ENCODE measurements at regions not wholly inside any gene's neighbourhood (a gene's known extent, or its start where the extent isn't known, plus 50 kb on each side); places are given as distances from the start of the nearest gene placed in this dataset.

DNA sequence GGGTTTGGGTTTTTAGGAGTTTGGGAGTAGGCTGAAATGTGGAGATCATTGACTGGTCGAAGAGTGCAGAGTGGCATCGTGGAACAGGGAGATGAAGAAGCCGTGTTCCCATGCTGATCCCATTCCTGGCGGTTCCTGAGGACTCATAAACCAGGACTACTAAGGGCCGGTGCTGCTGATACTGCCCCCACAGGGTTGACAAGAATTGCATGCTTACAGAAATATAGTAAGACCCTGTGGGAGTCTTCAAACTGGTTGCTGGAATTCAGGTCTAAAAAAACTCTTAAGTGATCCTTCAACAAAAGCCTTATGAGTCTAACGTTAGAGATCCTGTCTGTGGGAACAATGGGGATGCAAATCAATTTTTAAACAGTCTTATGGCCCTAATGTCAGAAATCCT is 64.0 kb upstream of the ARHGAP5 start:
- Histone ChIP-seq H3K27ac (no peak overlapping the region), H3K27me3 (no peaks in the 10 kb centered on the region), H3K9me3 (no peaks in the 10 kb centered on the region), H3K4me3 (no peak overlapping the region), H3K4me1 (peaks cover 2% of the 10 kb centered on the region), H3K36me3 (ENCODE audit: low read depth, missing control alignments) (no peaks in the 10 kb centered on the region)
- intact Hi-C loops (cut with DNase I; ENCODE audit: low total_unique reads) = no loop called here
- WGBS, 2 donors = 81 to 85% methylated on average over 6 of the region's 6 CpGs
- no peak for TF ChIP-seq POLR2A (IDR thresholded peaks at IDR 0.05)
- TF ChIP-seq, protein P1, sequence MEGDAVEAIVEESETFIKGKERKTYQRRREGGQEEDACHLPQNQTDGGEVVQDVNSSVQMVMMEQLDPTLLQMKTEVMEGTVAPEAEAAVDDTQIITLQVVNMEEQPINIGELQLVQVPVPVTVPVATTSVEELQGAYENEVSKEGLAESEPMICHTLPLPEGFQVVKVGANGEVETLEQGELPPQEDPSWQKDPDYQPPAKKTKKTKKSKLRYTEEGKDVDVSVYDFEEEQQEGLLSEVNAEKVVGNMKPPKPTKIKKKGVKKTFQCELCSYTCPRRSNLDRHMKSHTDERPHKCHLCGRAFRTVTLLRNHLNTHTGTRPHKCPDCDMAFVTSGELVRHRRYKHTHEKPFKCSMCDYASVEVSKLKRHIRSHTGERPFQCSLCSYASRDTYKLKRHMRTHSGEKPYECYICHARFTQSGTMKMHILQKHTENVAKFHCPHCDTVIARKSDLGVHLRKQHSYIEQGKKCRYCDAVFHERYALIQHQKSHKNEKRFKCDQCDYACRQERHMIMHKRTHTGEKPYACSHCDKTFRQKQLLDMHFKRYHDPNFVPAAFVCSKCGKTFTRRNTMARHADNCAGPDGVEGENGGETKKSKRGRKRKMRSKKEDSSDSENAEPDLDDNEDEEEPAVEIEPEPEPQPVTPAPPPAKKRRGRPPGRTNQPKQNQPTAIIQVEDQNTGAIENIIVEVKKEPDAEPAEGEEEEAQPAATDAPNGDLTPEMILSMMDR (IDR thresholded peaks at IDR 0.05) = no peak
- DNase-seq = no peak

DNA sequence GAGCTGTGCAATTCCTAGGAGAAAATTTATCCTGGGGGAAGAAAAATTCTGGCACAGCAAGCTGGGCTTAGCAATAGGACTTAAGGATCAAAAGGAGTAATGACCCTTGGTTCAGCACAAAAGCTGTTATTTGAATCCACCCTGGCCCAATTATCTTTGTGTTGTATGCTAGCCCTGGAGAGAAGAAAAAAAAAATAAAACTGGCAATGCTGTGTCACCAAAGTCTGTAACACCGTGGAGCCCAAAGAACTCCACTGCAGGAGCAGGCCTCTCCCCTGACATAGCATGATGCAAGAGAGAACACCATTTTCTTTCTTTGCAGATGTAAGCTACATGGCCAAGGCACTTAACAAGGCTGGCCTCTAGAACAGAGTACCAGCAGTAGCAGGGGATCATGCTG is 63.0 kb upstream of the ARHGAP5 start:
- no peak overlapping the region for H3K27ac ChIP-seq
- intact Hi-C loops (cut with DNase I; ENCODE audit: low total_unique reads) = no loop called here
- WGBS, 2 donors = 48% methylated on average over 1 of the region's 1 CpG
- H3K4me3 ChIP-seq = no peak overlapping the region
- no peaks in the 10 kb centered on the region for H3K27me3 ChIP-seq
- no peak for TF ChIP-seq POLR2A (IDR thresholded peaks at IDR 0.05)
- TF ChIP-seq, protein P1 (IDR thresholded peaks at IDR 0.05) = no peak
- H3K36me3 ChIP-seq (ENCODE audit: low read depth, missing control alignments) = no peaks in the 10 kb centered on the region
- H3K4me1 ChIP-seq = peaks cover 3% of the 10 kb centered on the region
- no peaks in the 10 kb centered on the region for H3K9me3 ChIP-seq
- DNase-seq = no peak

DNA sequence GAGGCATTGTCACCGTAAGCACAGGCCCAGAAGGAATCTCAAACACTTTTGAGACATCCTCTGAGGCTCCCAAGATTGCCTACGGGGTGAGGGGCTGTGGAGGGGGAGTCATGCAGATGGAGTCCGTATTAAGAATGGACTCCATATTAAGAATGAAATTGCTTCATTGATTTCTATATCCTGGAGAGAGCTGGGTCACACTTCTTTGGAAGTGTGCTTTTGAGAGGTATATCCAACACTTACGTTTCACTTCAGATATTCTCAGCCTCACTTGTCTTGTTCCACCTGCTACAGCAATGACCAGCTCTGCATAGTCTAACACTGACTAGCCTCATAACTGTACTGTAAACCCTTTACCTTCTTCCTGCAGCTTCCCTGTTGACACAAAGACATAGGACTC is 62.6 kb upstream of the ARHGAP5 start:
- 78 to 82% methylated on average over 4 of the region's 4 CpGs for WGBS, 2 donors
- TF ChIP-seq, protein P1 (IDR thresholded peaks at IDR 0.05) = no peak
- no peak for TF ChIP-seq POLR2A (IDR thresholded peaks at IDR 0.05)
- no peak for DNase-seq
- Histone ChIP-seq H3K4me3 (no peak overlapping the region), H3K4me1 (peaks cover 3% of the 10 kb centered on the region), H3K36me3 (ENCODE audit: low read depth, missing control alignments) (no peaks in the 10 kb centered on the region), H3K27me3 (no peaks in the 10 kb centered on the region), H3K9me3 (no peaks in the 10 kb centered on the region), H3K27ac (no peak overlapping the region)
- intact Hi-C loops (cut with DNase I; ENCODE audit: low total_unique reads) = no loop called here

DNA sequence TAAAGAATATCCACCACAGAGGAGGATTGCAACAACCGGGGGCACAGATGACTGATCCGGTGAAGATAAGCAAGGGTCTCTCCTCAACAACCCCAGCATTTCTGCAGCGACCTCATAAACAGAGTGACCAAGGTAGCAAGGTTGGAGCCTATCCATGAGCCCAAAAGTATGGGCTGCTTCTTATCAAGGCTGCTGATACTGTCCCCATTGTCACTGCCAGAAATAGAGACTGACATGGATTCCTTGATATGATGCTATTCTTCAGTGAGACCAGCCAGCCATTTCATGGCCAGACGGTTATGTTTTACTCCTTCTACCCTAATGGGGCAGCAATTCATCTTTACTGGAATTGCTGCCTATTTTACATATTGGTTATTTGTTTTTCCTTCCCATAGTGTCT is 61.9 kb upstream of the ARHGAP5 start:
- H3K27me3 ChIP-seq = no peaks in the 10 kb centered on the region
- intact Hi-C loops (cut with DNase I; ENCODE audit: low total_unique reads) = no loop called here
- DNase-seq = no peak
- WGBS, 2 donors = 90 to 94% methylated on average over 4 of the region's 4 CpGs
- no peaks in the 10 kb centered on the region for H3K36me3 ChIP-seq (ENCODE audit: low read depth, missing control alignments)
- H3K27ac ChIP-seq = no peak overlapping the region
- H3K4me1 ChIP-seq = peaks cover 3% of the 10 kb centered on the region
- no peak for TF ChIP-seq POLR2A (IDR thresholded peaks at IDR 0.05)
- TF ChIP-seq, protein P1 (IDR thresholded peaks at IDR 0.05) = no peak
- H3K4me3 ChIP-seq = no peak overlapping the region
- H3K9me3 ChIP-seq = no peaks in the 10 kb centered on the region

DNA sequence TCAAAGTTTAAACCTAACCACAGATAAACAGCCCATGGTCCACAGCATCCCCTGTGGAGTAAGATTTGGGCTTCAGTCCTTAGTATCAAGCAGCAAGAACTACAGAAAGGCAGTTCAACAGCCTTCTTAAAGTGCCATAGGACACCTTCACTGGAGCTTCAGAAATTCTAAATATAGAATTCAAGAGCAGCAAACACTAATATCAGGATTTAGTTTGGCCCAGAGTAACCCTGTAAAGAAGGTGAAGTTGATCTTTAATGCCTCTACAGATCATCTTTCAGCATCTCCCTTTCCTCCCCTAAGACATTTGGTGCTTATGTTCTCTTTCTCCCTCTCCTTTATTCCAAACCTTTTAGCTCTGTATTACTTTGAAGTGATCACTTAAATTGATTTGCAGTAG is 59.5 kb upstream of the ARHGAP5 start:
- intact Hi-C loops (cut with DNase I; ENCODE audit: low total_unique reads) = no loop called here
- TF ChIP-seq POLR2A (IDR thresholded peaks at IDR 0.05) = no peak
- TF ChIP-seq, protein P1 (IDR thresholded peaks at IDR 0.05) = no peak
- H3K4me1 ChIP-seq = peaks cover 6% of the 10 kb centered on the region
- DNase-seq = no peak
- H3K36me3 ChIP-seq (ENCODE audit: low read depth, missing control alignments) = no peaks in the 10 kb centered on the region
- H3K9me3 ChIP-seq = no peaks in the 10 kb centered on the region
- H3K4me3 ChIP-seq = no peak overlapping the region
- no peak overlapping the region for H3K27ac ChIP-seq
- H3K27me3 ChIP-seq = no peaks in the 10 kb centered on the region
